K562 (cell line): ENCODE measurements at regions not wholly inside any gene's neighbourhood (a gene's known extent, or its start where the extent isn't known, plus 50 kb on each side); places are given as distances from the start of the nearest gene placed in this dataset.
A peak's percentile ranks its signal among the peaks of the same experiment; 100 is the strongest.

Experiments
- ATAC-seq: fragments of 200-7000 bp; cut with Tn5 transposase; 3 replicates; pipeline ENCODE4 v1.9.1; 2020; ENCODE audit warnings: moderate library complexity
- BruUV-seq: library from RNA; stranded (reverse); fragments of 400-500 nt; replicated peaks from 2 replicates; lab custom pipeline; 2021; lab: Mats Ljungman, UMichigan
- CTCF ChIA-PET: fragments of 300-600 bp; formaldehyde crosslinking; extraction: SDS; loops from one replicate; lab custom pipeline; 2021; ENCODE audit warnings: low intra/inter-chr PET ratio; lab: Yijun Ruan, JAX
- POLR2A ChIA-PET: fragments of 300-600, 350-650 bp; sonication (Branson Sonifier 250); formaldehyde crosslinking; extraction: SDS; loops from one replicate; lab custom pipeline; 2021; ENCODE audit warnings: antibody characterized with exemption, inconsistent platforms; lab: Yijun Ruan, JAX
- DNase-seq, 4 experiments: peaks; one replicate each; pipeline versions ENCODE4 v3.0.0 to v3.0.0-alpha.2; 2011 to 2018; ENCODE audit warnings: low spot score in 3 of 4, mixed read lengths in 3 of 4; ENCODE audit errors: extremely low read depth in 1 of 4
- FAIRE-seq: peaks from 2 replicates; lab custom pipeline; 2011; peaks lifted over from hg19 to GRCh38; lab: Jason Lieb, UNC
- H2AFZ ChIP-seq: 2 replicates; pipeline ENCODE4 v1.6.0; 2011; ENCODE audit warnings: low read depth, low read length, control low read depth, inconsistent platforms
- H3K27ac ChIP-seq: fragments of 200-600 bp; 3 replicates; pipeline ENCODE4 v1.8.0; 2011; ENCODE audit warnings: low read depth, mild to moderate bottlenecking, control low read depth, inconsistent platforms, low read length, moderate library complexity, mixed read lengths; ENCODE audit errors: extremely low read depth
- H3K27me3 ChIP-seq, 2 experiments: fragments of 300-600 bp in 1 of 2; 2 replicates in 1 of 2; 3 replicates in 1 of 2; pipeline versions ENCODE4 v1.6.0 to v1.8.0; 2011; ENCODE audit warnings: inconsistent platforms in 2 of 2, low read length in 2 of 2, mild to moderate bottlenecking in 1 of 2, mixed read lengths in 1 of 2, moderate library complexity in 1 of 2; ENCODE audit not compliant: control insufficient read depth in 2 of 2, insufficient read depth in 2 of 2
- H3K36me3 ChIP-seq: fragments of 300-600 bp; 3 replicates; pipeline ENCODE4 v1.8.0; 2011; ENCODE audit warnings: mild to moderate bottlenecking, low read length, inconsistent platforms; ENCODE audit not compliant: control insufficient read depth, insufficient read depth
- H3K4me1 ChIP-seq, 2 experiments: fragments of 200-600 bp in 1 of 2; replicated peaks in 1 of 2; 2 replicates in 1 of 2; 3 replicates in 1 of 2; pipeline versions ENCODE4 v1.5.1 to v1.8.0; 2011; ENCODE audit warnings: inconsistent platforms in 2 of 2, low read length in 2 of 2, mild to moderate bottlenecking in 1 of 2, mixed read lengths in 1 of 2, moderate library complexity in 1 of 2; ENCODE audit not compliant: control insufficient read depth in 2 of 2, insufficient read depth in 2 of 2
- H3K4me2 ChIP-seq: 2 replicates; pipeline ENCODE4 v1.6.1; 2011; ENCODE audit warnings: low read length, control low read depth, inconsistent platforms, mixed read lengths; ENCODE audit not compliant: insufficient read depth
- H3K4me3 ChIP-seq: fragments of 200-600 bp; sonication (generic), shearing (Covaris generic); 2 replicates; pipeline ENCODE4 v1.5.1; 2016; ENCODE audit warnings: control low read depth, inconsistent platforms
- H3K79me2 ChIP-seq: fragments of 200-600 bp; 3 replicates; pipeline ENCODE4 v1.8.0; 2011; ENCODE audit warnings: low read length, inconsistent platforms; ENCODE audit not compliant: control insufficient read depth, insufficient read depth
- H3K9ac ChIP-seq, 2 experiments: 2 replicates each; pipeline versions ENCODE4 v1.6.0 to v1.6.1; 2011; ENCODE audit warnings: low read depth in 2 of 2, low read length in 2 of 2, control low read depth in 1 of 2, inconsistent platforms in 1 of 2, mild to moderate bottlenecking in 1 of 2, mixed read lengths in 1 of 2; ENCODE audit not compliant: insufficient read depth in 1 of 2
- H3K9me1 ChIP-seq: one replicate; pipeline ENCODE4 v1.6.0; 2011; ENCODE audit warnings: inconsistent platforms, mild to moderate bottlenecking, low read length, moderate library complexity; ENCODE audit not compliant: control insufficient read depth, insufficient read depth
- H3K9me3 ChIP-seq: replicated peaks from 2 replicates; pipeline ENCODE4 v1.5.1; 2011; ENCODE audit warnings: low read depth, low read length, inconsistent platforms; ENCODE audit not compliant: control insufficient read depth, insufficient read depth
- H4K20me1 ChIP-seq: replicated peaks from 2 replicates; pipeline ENCODE4 v1.6.1; 2011; ENCODE audit warnings: low read length, inconsistent platforms, mixed read lengths; ENCODE audit not compliant: control insufficient read depth, insufficient read depth
- BACH1 ChIP-seq: fragments of 200-800 bp; sonication (Bioruptor generic); IDR thresholded peaks from 2 replicates; pipeline ENCODE4 v1.6.1; 2016; ENCODE audit warnings: missing genetic modification characterization, missing compliant biosample characterization
- CEBPB ChIP-seq: fragments of 450-650 bp; IDR thresholded peaks from 2 replicates; pipeline ENCODE4 v1.6.1; 2016; ENCODE audit warnings: missing genetic modification characterization, missing compliant biosample characterization
- CHD2 ChIP-seq: IDR thresholded peaks from 2 replicates; pipeline ENCODE4 v1.6.1; 2011; ENCODE audit warnings: low read depth, low read length
- MCM5 ChIP-seq: fragments of 450-650 bp; IDR thresholded peaks from 2 replicates; pipeline ENCODE4 v1.6.1; 2016; ENCODE audit warnings: low read depth
- WGBS: fragments of 100-300 bp; shearing (Covaris generic); methylation state at CpG from one replicate; pipeline ENCODE4 v1.1.6; 2016; ENCODE audit warnings: low coverage, mixed read lengths; ENCODE audit not compliant: insufficient coverage; ENCODE audit errors: missing lambda C conversion rate; 5-methylcytosine and 5-hydroxymethylcytosine counted together
- in situ Hi-C: fragments of 300-500 bp; cut with MboI; formaldehyde crosslinking; loops from 4 replicates; pipeline ENCODE4 v1.15.0; 2018; ENCODE audit warnings: inconsistent platforms, mixed read lengths
- intact Hi-C: fragments of 100-400 bp; cut with micrococcal nuclease; formaldehyde crosslinking; loops from 2 replicates; pipeline ENCODE4 v1.14.2; 2022

GRCh38 chr22:17283423-17283822, 64.2 kb upstream of the ADA2 start:
- no peaks in the 10 kb centered on the region for H3K36me3 ChIP-seq

GRCh38 chr22:17281440-17281841, 62.2 kb upstream of the ADA2 start:
- ChIA-PET POLR2A (interaction anchor here (0.6 kb wide), 1 partner anchor 110 kb away, joined by 3 read pairs; no protein-coding TSS in a partner anchor), CTCF (interaction anchor here (0.7 kb wide), 1 partner anchor 220 kb away, joined by 3 read pairs; no protein-coding TSS in a partner anchor)
- Histone ChIP-seq H3K79me2 (no peaks in the 10 kb centered on the region), H3K9me3 (no peaks in the 10 kb centered on the region), H3K27me3 (peaks cover 17 to 28% of the 10 kb centered on the region in 2 experiments), H3K4me3 (no peak overlapping the region), H3K36me3 (no peaks in the 10 kb centered on the region), H3K9me1 (no peaks in the 10 kb centered on the region), H3K27ac (no peak overlapping the region), H4K20me1 (peaks cover 3% of the 10 kb centered on the region; the same call in 1 of the 2 replicates), H3K4me1 (no peaks in the 10 kb centered on the region), H3K9ac (no peak overlapping the region), H3K4me2 (no peak overlapping the region), H2AFZ (no peak overlapping the region)
- no peak for ATAC-seq
- intact Hi-C loops, result no loop called here
- TF ChIP-seq BACH1 (tag) (no peak), CEBPB (tag) (peak; percentile 48; the same call in 1 of the 2 replicates)
- in situ Hi-C loops, result no loop called here
- WGBS, result 2% methylated on average over 8 of the region's 8 CpGs
- no peak for FAIRE-seq
- BruUV-seq, result no TSS peak
- no peak for DNase-seq

More at GRCh38 chr22:17283423-17283822, 64.2 kb upstream of the ADA2 start:
- in situ Hi-C loops, result no loop called here
- H3K27me3 ChIP-seq, result peaks cover 14 to 30% of the 10 kb centered on the region in 2 experiments
- no peak overlapping the region for H2AFZ ChIP-seq
- ATAC-seq, result no peak
- no peaks in the 10 kb centered on the region for H3K4me1 ChIP-seq
- H3K27ac ChIP-seq, result no peak overlapping the region
- ChIA-PET CTCF (no interaction called here), POLR2A (no interaction called here)
- intact Hi-C loops, result no loop called here
- TF ChIP-seq MCM5 (no peak), CHD2 (no peak)
- H3K9ac ChIP-seq, result no peak overlapping the region
- 0% methylated on average over 4 of the region's 4 CpGs for WGBS
- H3K4me2 ChIP-seq, result no peak overlapping the region
- H4K20me1 ChIP-seq, result peaks cover 3% of the 10 kb centered on the region; the same call in 1 of the 2 replicates
- no peak for DNase-seq
- H3K9me3 ChIP-seq, result no peaks in the 10 kb centered on the region
- no peak for FAIRE-seq
- BruUV-seq, result no TSS peak
- no peak overlapping the region for H3K4me3 ChIP-seq
- no peaks in the 10 kb centered on the region for H3K9me1 ChIP-seq
- H3K79me2 ChIP-seq, result no peaks in the 10 kb centered on the region
